ENCODE measurements at regions not wholly inside any gene's neighbourhood (a gene's known extent, or its start where the extent isn't known, plus 50 kb on each side); places are given as distances from the start of the nearest gene placed in this dataset.

- TF ChIP-seq POLR2A (IDR thresholded peaks at IDR 0.05) (no peak), CTCF (IDR thresholded peaks at IDR 0.05) (no peak), POLR2AphosphoS5 (IDR thresholded peaks at IDR 0.05) (no peak), EP300 (IDR thresholded peaks at IDR 0.05) (no peak)
- Histone ChIP-seq H3K36me3 (no peaks in the 10 kb centered on the region), H3K27me3 (no peaks in the 10 kb centered on the region), H3K27ac (no peak overlapping the region), H3K4me1 (no peaks in the 10 kb centered on the region), H3K4me3 (no peak overlapping the region), H3K9me3 (no peaks in the 10 kb centered on the region)
- 59% methylated on average over 1 of the region's 1 CpG; no CpG with 5 or more reads in 1 of the 2 donors for WGBS, 2 donors
- DNase-seq: no peak
- ATAC-seq (ENCODE audit: low FRiP score in 2 of 2): no peak
Measured at GRCh38 chrX:17990532-17990931, 129.4 kb upstream of the RAI2 start.

GRCh38 chrX:17987783-17988182, 126.7 kb upstream of the RAI2 start:
- 24 to 48% methylated on average over 2 of the region's 2 CpGs for WGBS, 2 donors
- DNase-seq (no peak), ATAC-seq (ENCODE audit: low FRiP score in 2 of 2) (no peak)
- no peak for TF ChIP-seq POLR2A (IDR thresholded peaks at IDR 0.05)
- no peak for TF ChIP-seq EP300 (IDR thresholded peaks at IDR 0.05)
- TF ChIP-seq POLR2AphosphoS5 (IDR thresholded peaks at IDR 0.05): no peak
- TF ChIP-seq CTCF (IDR thresholded peaks at IDR 0.05): no peak
- no peaks in the 10 kb centered on the region for H3K4me1 ChIP-seq
- H3K27me3 ChIP-seq: no peaks in the 10 kb centered on the region
- H3K4me3 ChIP-seq: no peak overlapping the region
- no peak overlapping the region for H3K27ac ChIP-seq
- H3K36me3 ChIP-seq: no peaks in the 10 kb centered on the region
- no peaks in the 10 kb centered on the region for H3K9me3 ChIP-seq

GRCh38 chrX:17986977-17987376, 125.9 kb upstream of the RAI2 start:
- no peak for TF ChIP-seq POLR2AphosphoS5 (IDR thresholded peaks at IDR 0.05)
- no peak for TF ChIP-seq CTCF (IDR thresholded peaks at IDR 0.05)
- TF ChIP-seq EP300 (IDR thresholded peaks at IDR 0.05): no peak
- TF ChIP-seq POLR2A (IDR thresholded peaks at IDR 0.05): no peak
- 80 to 91% methylated on average over 2 to 3 of the region's 3 CpGs for WGBS, 2 donors
- Histone ChIP-seq H3K4me1 (no peaks in the 10 kb centered on the region), H3K4me3 (no peak overlapping the region), H3K9me3 (no peaks in the 10 kb centered on the region), H3K27ac (no peak overlapping the region), H3K27me3 (no peaks in the 10 kb centered on the region), H3K36me3 (no peaks in the 10 kb centered on the region)
- ATAC-seq (ENCODE audit: low FRiP score in 2 of 2) (no peak), DNase-seq (no peak)

GRCh38 chrX:17986440-17986839, 125.3 kb upstream of the RAI2 start:
- TF ChIP-seq POLR2AphosphoS5 (IDR thresholded peaks at IDR 0.05): no peak
- TF ChIP-seq POLR2A (IDR thresholded peaks at IDR 0.05): no peak
- TF ChIP-seq CTCF (IDR thresholded peaks at IDR 0.05): no peak
- TF ChIP-seq EP300 (IDR thresholded peaks at IDR 0.05): no peak
- Histone ChIP-seq H3K9me3 (no peaks in the 10 kb centered on the region), H3K4me3 (no peak overlapping the region), H3K36me3 (no peaks in the 10 kb centered on the region), H3K27ac (no peak overlapping the region), H3K4me1 (no peaks in the 10 kb centered on the region), H3K27me3 (no peaks in the 10 kb centered on the region)
- ATAC-seq (ENCODE audit: low FRiP score in 2 of 2): no peak
- no peak for DNase-seq
- WGBS, 2 donors: 73 to 96% methylated on average over 3 to 5 of the region's 5 CpGs

GRCh38 chrX:17984415-17984814, 123.3 kb upstream of the RAI2 start:
- ATAC-seq (ENCODE audit: low FRiP score in 2 of 2) (no peak), DNase-seq (no peak)
- 64 to 77% methylated on average over 3 to 5 of the region's 5 CpGs for WGBS, 2 donors
- Histone ChIP-seq H3K27me3 (no peaks in the 10 kb centered on the region), H3K4me1 (no peaks in the 10 kb centered on the region), H3K36me3 (no peaks in the 10 kb centered on the region), H3K27ac (no peak overlapping the region), H3K4me3 (no peak overlapping the region), H3K9me3 (peaks cover 0 to 4% (median 0%) of the 10 kb centered on the region in 4 donors)
- TF ChIP-seq POLR2A (IDR thresholded peaks at IDR 0.05): no peak
- TF ChIP-seq CTCF (IDR thresholded peaks at IDR 0.05): no peak
- no peak for TF ChIP-seq POLR2AphosphoS5 (IDR thresholded peaks at IDR 0.05)
- TF ChIP-seq EP300 (IDR thresholded peaks at IDR 0.05): no peak
